GM12891 (cell line): ENCODE measurements at regions not wholly inside any gene's neighbourhood (a gene's known extent, or its start where the extent isn't known, plus 50 kb on each side); places are given as distances from the start of the nearest gene placed in this dataset.

ENCODE experiments used
- POLR2AphosphoS5 ChIP-seq: IDR thresholded peaks from 2 replicates; pipeline ENCODE4 v1.6.1; 2011; ENCODE audit warnings: low read depth, low read length, control low read depth
- TAF1 ChIP-seq: IDR thresholded peaks from 2 replicates; pipeline ENCODE4 v1.6.1; 2011; ENCODE audit warnings: low read depth, low read length, control low read depth

GRCh38 chr6:113076816-113077215 lies 729.7 kb downstream of the RFPL4B start:
- no peak for TF ChIP-seq POLR2AphosphoS5
- TF ChIP-seq TAF1, result no peak
